ENCODE measurements at regions not wholly inside any gene's neighbourhood (a gene's known extent, or its start where the extent isn't known, plus 50 kb on each side); places are given as distances from the start of the nearest gene placed in this dataset.

DNA sequence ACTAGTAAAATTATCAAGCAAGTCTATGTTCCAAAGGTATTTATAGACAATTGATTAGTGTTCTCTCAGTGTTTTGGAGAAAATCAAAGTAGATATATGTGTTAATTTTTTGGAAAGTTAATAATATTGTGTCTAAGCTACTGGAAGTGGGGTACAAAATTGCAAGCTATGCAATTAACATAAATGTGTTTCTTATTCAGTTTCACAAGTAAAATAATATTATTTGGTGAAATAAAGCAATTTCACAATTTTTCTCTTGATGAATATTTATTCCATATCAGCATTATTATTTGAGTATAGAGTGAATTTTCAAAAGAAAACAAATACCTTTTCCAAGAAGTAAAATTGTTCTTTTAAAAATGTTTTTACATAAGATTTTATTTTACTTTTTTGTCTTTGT is 1047.7 kb downstream of the TBL1XR1 start:
- H3K18ac ChIP-seq (ENCODE audit: insufficient read length, low read depth, low read length), result no peak overlapping the region
- no peak overlapping the region for H3K27ac ChIP-seq (ENCODE audit: insufficient read length, low read depth, low read length)
- no peak overlapping the region for H2BK15ac ChIP-seq (ENCODE audit: low read depth, low read length)
- no peak overlapping the region for H3K14ac ChIP-seq (ENCODE audit: insufficient read depth, low read length)
- H2BK120ac ChIP-seq (ENCODE audit: low read depth, low read length, poor library complexity, severe bottlenecking), result no peak overlapping the region
- no peak overlapping the region for H4K5ac ChIP-seq (ENCODE audit: insufficient read length, low read depth, low read length)
- H3K79me2 ChIP-seq (ENCODE audit: insufficient read depth, low read length), result no peaks in the 10 kb centered on the region
- H4K8ac ChIP-seq (replicated peaks; ENCODE audit: insufficient read length, low read depth, low read length), result no peak overlapping the region
- no peaks in the 10 kb centered on the region for H3K27me3 Mint-ChIP-seq (ENCODE audit: low read depth)
- no peak for DNase-seq
- no peak overlapping the region for H3K4me2 ChIP-seq (ENCODE audit: insufficient read depth, insufficient read length, low read length)
- H3K23ac ChIP-seq (ENCODE audit: insufficient read length, low read depth, low read length), result no peak overlapping the region
- H3K4me1 ChIP-seq (ENCODE audit: insufficient read depth, low read length), result no peaks in the 10 kb centered on the region
- H2AFZ ChIP-seq (ENCODE audit: low read length), result no peak overlapping the region
- H3K9me3 ChIP-seq (ENCODE audit: control insufficient read depth, low read depth, low read length), result no peaks in the 10 kb centered on the region
- H2BK12ac ChIP-seq (ENCODE audit: insufficient read length, low read depth, low read length), result no peak overlapping the region
- no peak overlapping the region for H2BK20ac ChIP-seq (ENCODE audit: low read depth, low read length, poor library complexity, severe bottlenecking)
- H3K79me1 ChIP-seq (ENCODE audit: insufficient read depth, low read depth, low read length, poor library complexity, severe bottlenecking), result no peaks in the 10 kb centered on the region
- no peak for TF ChIP-seq CTCF (conservative IDR thresholded peaks at IDR 0.05)
- H3K9ac ChIP-seq (ENCODE audit: extremely low read depth, insufficient read length, low read length), result no peak overlapping the region
- no peak overlapping the region for H3T11ph ChIP-seq (ENCODE audit: low read length)
- H3K23me2 ChIP-seq (ENCODE audit: insufficient read length, low read depth, low read length, poor library complexity, severe bottlenecking), result no peaks in the 10 kb centered on the region
- no peak overlapping the region for H3K4me3 Mint-ChIP-seq
- H3K27me3 ChIP-seq (ENCODE audit: insufficient read depth, low read length), result no peaks in the 10 kb centered on the region
- no peak overlapping the region for H2BK5ac ChIP-seq (ENCODE audit: insufficient read length, low read length)
- H3K36me3 Mint-ChIP-seq (ENCODE audit: insufficient read depth in 1 of 3, low read depth in 3 of 3), result no peaks in the 10 kb centered on the region
- H4K91ac ChIP-seq (ENCODE audit: insufficient read length, low read depth, low read length), result no peak overlapping the region
- no peak overlapping the region for H3K56ac ChIP-seq (ENCODE audit: insufficient read length, low read depth, low read length)
- no peaks in the 10 kb centered on the region for H3K9me3 Mint-ChIP-seq
- no peak overlapping the region for H2AK5ac ChIP-seq (ENCODE audit: insufficient read length, low read length)
- no peak overlapping the region for H3K4ac ChIP-seq (ENCODE audit: low read depth, low read length)
- H3K4me1 Mint-ChIP-seq, result no peaks in the 10 kb centered on the region
- no peaks in the 10 kb centered on the region for H4K20me1 ChIP-seq (ENCODE audit: control insufficient read depth, insufficient read depth, insufficient read length)
- H3K27ac Mint-ChIP-seq, result no peak overlapping the region

Data from H9 (cell line).